HepG2 (cell line): ENCODE measurements at regions not wholly inside any gene's neighbourhood (a gene's known extent, or its start where the extent isn't known, plus 50 kb on each side); places are given as distances from the start of the nearest gene placed in this dataset.

Source experiments
- ATAC-seq: fragments of 200-7000 bp; cut with Tn5 transposase; 3 replicates; pipeline ENCODE4 v1.9.1; 2020; ENCODE audit warnings: mild to moderate bottlenecking, moderate library complexity
- BruUV-seq: library from RNA; stranded (reverse); fragments of 400-500 nt; replicated peaks from 2 replicates; lab custom pipeline; 2021; lab: Mats Ljungman, UMichigan
- CTCF ChIA-PET: fragments of 300-600 bp; formaldehyde crosslinking; extraction: SDS; loops from one replicate; lab custom pipeline; 2021; ENCODE audit warnings: low total read pairs, inconsistent platforms, low intra/inter-chr PET ratio; lab: Yijun Ruan, JAX
- POLR2A ChIA-PET: fragments of 350-600 bp; sonication (Branson Sonifier 250); formaldehyde crosslinking; loops from one replicate; lab custom pipeline; 2020; ENCODE audit warnings: antibody characterized with exemption, inconsistent platforms; lab: Yijun Ruan, JAX
- DNase-seq: peaks from one replicate; pipeline ENCODE4 v3.0.0-alpha.2; 2015; ENCODE audit warnings: low spot score
- FAIRE-seq: peaks from 3 replicates; lab custom pipeline; 2011; peaks lifted over from hg19 to GRCh38; lab: Jason Lieb, UNC
- H2AFZ ChIP-seq: one replicate; pipeline ENCODE4 v1.6.1; 2011; ENCODE audit warnings: low read length, inconsistent platforms
- H3K27ac ChIP-seq: fragments of 300-600 bp; 3 replicates; pipeline ENCODE4 v1.8.0; 2011; ENCODE audit warnings: mixed run types, mild to moderate bottlenecking, mixed read lengths, low read length, inconsistent platforms; ENCODE audit not compliant: insufficient read depth; ENCODE audit errors: extremely low read length
- H3K27me3 ChIP-seq, 2 experiments: fragments of 200-600 bp in 1 of 2; 2 replicates in 1 of 2; 3 replicates in 1 of 2; pipeline versions ENCODE4 v1.6.0 to v1.8.0; 2011; ENCODE audit warnings: low read length in 2 of 2, mild to moderate bottlenecking in 2 of 2, moderate library complexity in 2 of 2, inconsistent platforms in 1 of 2; ENCODE audit not compliant: insufficient read depth in 2 of 2, control insufficient read depth in 1 of 2
- H3K36me3 ChIP-seq, 2 experiments: fragments of 200-600 bp in 1 of 2; replicated peaks in 1 of 2; 2 replicates in 1 of 2; 3 replicates in 1 of 2; pipeline versions ENCODE4 v1.5.1 to v1.8.0; 2011; ENCODE audit warnings: low read length in 2 of 2, inconsistent platforms in 1 of 2; ENCODE audit not compliant: insufficient read depth in 2 of 2, control insufficient read depth in 1 of 2
- H3K4me1 ChIP-seq: 2 replicates; pipeline ENCODE4 v1.5.1; 2012; ENCODE audit warnings: low read length, inconsistent platforms; ENCODE audit not compliant: insufficient read depth
- H3K4me2 ChIP-seq: 2 replicates; pipeline ENCODE4 v1.6.0; 2011; ENCODE audit warnings: low read depth, low read length, inconsistent platforms
- H3K4me3 ChIP-seq, 3 experiments: fragments of 200-600 bp in 1 of 3; sonication (generic), shearing (Covaris generic) in 1 of 3; replicated peaks in 1 of 3; 2 replicates each; pipeline ENCODE4 v1.5.1; 2011 to 2016; ENCODE audit warnings: low read length in 3 of 3, inconsistent platforms in 2 of 3, low read depth in 2 of 3, mild to moderate bottlenecking in 2 of 3, control low read depth in 1 of 3, mixed read lengths in 1 of 3; ENCODE audit not compliant: insufficient read depth in 1 of 3
- H3K79me2 ChIP-seq: one replicate; pipeline ENCODE4 v1.6.1; 2011; ENCODE audit warnings: low read length, inconsistent platforms; ENCODE audit not compliant: insufficient read depth
- H3K9ac ChIP-seq: 2 replicates; pipeline ENCODE4 v1.6.0; 2011; ENCODE audit warnings: mild to moderate bottlenecking, low read depth, low read length, inconsistent platforms; ENCODE audit not compliant: insufficient read depth
- H3K9me3 ChIP-seq: 2 replicates; pipeline ENCODE4 v1.5.1; 2012; ENCODE audit warnings: mild to moderate bottlenecking, low read length
- H4K20me1 ChIP-seq: 2 replicates; pipeline ENCODE4 v1.6.0; 2011; ENCODE audit warnings: inconsistent platforms, mild to moderate bottlenecking, low read length, moderate library complexity; ENCODE audit not compliant: insufficient read depth
- SIN3A ChIP-seq: IDR thresholded peaks from 2 replicates; pipeline ENCODE4 v1.6.1; 2011; ENCODE audit warnings: low read depth, mild to moderate bottlenecking, control low read depth, low read length, borderline replicate concordance
- ZBTB43 ChIP-seq: sonication (generic); formaldehyde crosslinking; conservative IDR thresholded peaks from 2 replicates; pipeline ENCODE4 v1.4.0; 2020; ENCODE audit warnings: missing genetic modification reagents
- ZC3H13 ChIP-seq: sonication (generic); formaldehyde crosslinking; IDR thresholded peaks from 2 replicates; pipeline ENCODE4 v1.8.1; 2023; ENCODE audit warnings: mild to moderate bottlenecking, missing genetic modification reagents, moderate library complexity
- ZFP1 ChIP-seq: IDR thresholded peaks from 2 replicates; pipeline ENCODE4 v1.6.1; 2016
- ZMYM2 ChIP-seq: sonication (generic); formaldehyde crosslinking; IDR thresholded peaks from 2 replicates; pipeline ENCODE4 v1.8.0; 2022; ENCODE audit warnings: mild to moderate bottlenecking, missing genetic modification reagents
- ZNF263 ChIP-seq: sonication (generic); formaldehyde crosslinking; IDR thresholded peaks from 2 replicates; pipeline ENCODE4 v1.4.0; 2020; ENCODE audit warnings: missing genetic modification reagents
- ZNF292 ChIP-seq: sonication (generic); formaldehyde crosslinking; IDR thresholded peaks from 2 replicates; pipeline ENCODE4 v1.8.1; 2022; ENCODE audit warnings: mild to moderate bottlenecking, low read depth, missing genetic modification reagents, borderline replicate concordance
- ZNF569 ChIP-seq: sonication (generic); formaldehyde crosslinking; IDR thresholded peaks from 2 replicates; pipeline ENCODE4 v1.5.0; 2020; ENCODE audit warnings: mild to moderate bottlenecking, missing genetic modification reagents, moderate library complexity, borderline replicate concordance
- ZNF790 ChIP-seq: sonication (generic); formaldehyde crosslinking; IDR thresholded peaks from 2 replicates; pipeline ENCODE4 v1.8.0; 2022; ENCODE audit warnings: missing genetic modification reagents, mild to moderate bottlenecking, borderline replicate concordance
- ZSCAN9 ChIP-seq: IDR thresholded peaks from 2 replicates; pipeline ENCODE4 v1.6.1; 2016; ENCODE audit warnings: borderline replicate concordance
- WGBS: methylation state at CpG from one replicate; pipeline ENCODE4 v1.1.6; 2017; ENCODE audit warnings: low lambda C conversion rate; 5-methylcytosine and 5-hydroxymethylcytosine counted together
- in situ Hi-C: cut with HindIII; loops from 2 replicates; pipeline ENCODE4 v1.10.0; 2017; ENCODE audit warnings: low pct_unique_long_range_greater_than_20kb; ENCODE audit not compliant: extremely low pct_ligation_motif_present
- intact Hi-C: fragments of 100-400 bp; cut with micrococcal nuclease; formaldehyde crosslinking; loops from one replicate; pipeline ENCODE4 v1.10.0; 2022; ENCODE audit not compliant: unreplicated experiment
- TF ChIP-seq, protein P1 (sequence below): IDR thresholded peaks from 2 replicates; pipeline ENCODE4 v1.6.1; 2016; ENCODE audit warnings: low read depth, borderline replicate concordance

DNA sequence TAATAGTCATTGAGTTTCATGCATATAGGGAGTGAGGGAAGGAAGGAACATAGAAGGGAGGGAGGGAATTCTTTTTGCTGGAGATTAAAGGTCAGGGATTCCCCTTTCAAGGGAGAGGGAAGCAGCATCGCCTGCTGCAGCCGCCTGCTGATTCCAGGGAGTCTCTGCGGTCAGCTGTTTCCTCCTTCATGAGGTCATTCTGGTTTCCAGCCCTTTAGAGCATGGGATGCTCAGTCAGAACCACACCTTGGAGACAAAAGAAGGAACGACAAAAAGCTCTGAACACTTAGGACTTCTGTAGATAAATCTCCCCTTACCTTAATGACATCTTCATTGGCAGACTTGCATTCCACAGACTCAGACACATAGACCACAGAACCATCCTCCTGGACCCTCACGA is 923.0 kb upstream of the TMEM132C start:
- no peak overlapping the region for H2AFZ ChIP-seq
- WGBS: 20% methylated on average over 5 of the region's 5 CpGs
- no peak overlapping the region for H3K4me2 ChIP-seq
- no TSS peak for BruUV-seq
- POLR2A ChIA-PET: no interaction called here
- no peak overlapping the region for H3K4me3 ChIP-seq
- no peak for FAIRE-seq
- no peak overlapping the region for H3K27ac ChIP-seq
- CTCF ChIA-PET: no interaction called here
- H3K9ac ChIP-seq: no peak overlapping the region
- no peak for DNase-seq
- intact Hi-C loops (no loop called here), in situ Hi-C loops (no loop called here)
- no peaks in the 10 kb centered on the region for H3K36me3 ChIP-seq
- H3K4me1 ChIP-seq: no peaks in the 10 kb centered on the region
- no peaks in the 10 kb centered on the region for H3K27me3 ChIP-seq
- H4K20me1 ChIP-seq: no peaks in the 10 kb centered on the region
- ATAC-seq: no peak
- no peaks in the 10 kb centered on the region for H3K79me2 ChIP-seq
- TF ChIP-seq ZMYM2: no peak
- no peak for TF ChIP-seq ZC3H13 (CRISPR knock-in tag)
- TF ChIP-seq ZNF790: no peak
- no peak for TF ChIP-seq ZNF263 (CRISPR knock-in tag)
- TF ChIP-seq ZNF292: no peak
- no peak for TF ChIP-seq ZSCAN9
- TF ChIP-seq ZNF569 (CRISPR knock-in tag): no peak
- TF ChIP-seq ZFP1 (CRISPR knock-in tag): no peak
- TF ChIP-seq SIN3A: no peak
- TF ChIP-seq, protein P1, sequence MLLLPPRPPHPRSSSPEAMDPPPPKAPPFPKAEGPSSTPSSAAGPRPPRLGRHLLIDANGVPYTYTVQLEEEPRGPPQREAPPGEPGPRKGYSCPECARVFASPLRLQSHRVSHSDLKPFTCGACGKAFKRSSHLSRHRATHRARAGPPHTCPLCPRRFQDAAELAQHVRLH (CRISPR knock-in tag): no peak
- no peak for TF ChIP-seq ZBTB43 (CRISPR knock-in tag)
- TF ChIP-seq, all 625 proteins: peak for 0
- peaks cover 14% of the 10 kb centered on the region; the same call in 1 of the 2 replicates for H3K9me3 ChIP-seq
